22Rv1 (cell line): ENCODE measurements at regions not wholly inside any gene's neighbourhood (a gene's known extent, or its start where the extent isn't known, plus 50 kb on each side); places are given as distances from the start of the nearest gene placed in this dataset.

ENCODE experiments used
- H3K27ac ChIP-seq: fragments of 450-650 bp; 2 replicates; pipeline ENCODE4 v1.5.1; 2017
- ZFX ChIP-seq: fragments of 450-650 bp; IDR thresholded peaks from 2 replicates; pipeline ENCODE4 v1.6.1; 2017; ENCODE audit warnings: antibody characterized with exemption, borderline replicate concordance
- TF ChIP-seq, protein P1 (sequence below): fragments of 450-650 bp; IDR thresholded peaks from 2 replicates; pipeline ENCODE4 v1.5.1; 2017; ENCODE audit warnings: mild to moderate bottlenecking

GRCh38 chr13:72093262-72093661 is 226.3 kb upstream of the DACH1 start:
- no peak for TF ChIP-seq ZFX
- TF ChIP-seq, protein P1, sequence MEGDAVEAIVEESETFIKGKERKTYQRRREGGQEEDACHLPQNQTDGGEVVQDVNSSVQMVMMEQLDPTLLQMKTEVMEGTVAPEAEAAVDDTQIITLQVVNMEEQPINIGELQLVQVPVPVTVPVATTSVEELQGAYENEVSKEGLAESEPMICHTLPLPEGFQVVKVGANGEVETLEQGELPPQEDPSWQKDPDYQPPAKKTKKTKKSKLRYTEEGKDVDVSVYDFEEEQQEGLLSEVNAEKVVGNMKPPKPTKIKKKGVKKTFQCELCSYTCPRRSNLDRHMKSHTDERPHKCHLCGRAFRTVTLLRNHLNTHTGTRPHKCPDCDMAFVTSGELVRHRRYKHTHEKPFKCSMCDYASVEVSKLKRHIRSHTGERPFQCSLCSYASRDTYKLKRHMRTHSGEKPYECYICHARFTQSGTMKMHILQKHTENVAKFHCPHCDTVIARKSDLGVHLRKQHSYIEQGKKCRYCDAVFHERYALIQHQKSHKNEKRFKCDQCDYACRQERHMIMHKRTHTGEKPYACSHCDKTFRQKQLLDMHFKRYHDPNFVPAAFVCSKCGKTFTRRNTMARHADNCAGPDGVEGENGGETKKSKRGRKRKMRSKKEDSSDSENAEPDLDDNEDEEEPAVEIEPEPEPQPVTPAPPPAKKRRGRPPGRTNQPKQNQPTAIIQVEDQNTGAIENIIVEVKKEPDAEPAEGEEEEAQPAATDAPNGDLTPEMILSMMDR = no peak
- H3K27ac ChIP-seq = no peak overlapping the region

- no peak overlapping the region for H3K27ac ChIP-seq
- no peak for TF ChIP-seq ZFX
- TF ChIP-seq, protein P1 = no peak
Measured at GRCh38 chr13:72074663-72075062, 207.7 kb upstream of the DACH1 start.

- no peak for TF ChIP-seq ZFX
- TF ChIP-seq, protein P1 = no peak
- H3K27ac ChIP-seq = no peak overlapping the region
Measured at GRCh38 chr13:72072261-72072660, 205.3 kb upstream of the DACH1 start.

DNA sequence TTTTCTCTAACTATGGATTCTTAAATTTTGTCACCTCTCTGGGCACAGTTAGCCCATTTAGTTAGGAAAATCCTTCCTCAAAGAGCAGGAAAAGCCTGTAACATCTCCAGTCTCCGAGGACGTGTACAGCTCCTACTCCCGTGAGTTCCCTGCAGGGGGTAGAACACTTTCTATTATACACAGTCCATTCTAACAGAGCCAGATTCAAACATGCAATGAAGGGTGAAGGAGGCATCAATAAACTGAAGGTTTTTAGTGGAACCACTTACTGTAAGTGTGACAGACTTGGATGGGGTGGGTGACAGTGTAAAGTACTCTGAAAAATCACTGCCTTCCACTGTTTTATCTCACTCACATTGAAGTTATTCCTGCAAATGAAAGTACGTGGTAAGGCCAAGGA is 204.7 kb upstream of the DACH1 start:
- TF ChIP-seq, protein P1 = no peak
- no peak for TF ChIP-seq ZFX
- H3K27ac ChIP-seq = no peak overlapping the region

- H3K27ac ChIP-seq = no peak overlapping the region
- TF ChIP-seq, protein P1 = no peak
- TF ChIP-seq ZFX = no peak
Measured at GRCh38 chr13:72062566-72062965, 195.6 kb upstream of the DACH1 start.

DNA sequence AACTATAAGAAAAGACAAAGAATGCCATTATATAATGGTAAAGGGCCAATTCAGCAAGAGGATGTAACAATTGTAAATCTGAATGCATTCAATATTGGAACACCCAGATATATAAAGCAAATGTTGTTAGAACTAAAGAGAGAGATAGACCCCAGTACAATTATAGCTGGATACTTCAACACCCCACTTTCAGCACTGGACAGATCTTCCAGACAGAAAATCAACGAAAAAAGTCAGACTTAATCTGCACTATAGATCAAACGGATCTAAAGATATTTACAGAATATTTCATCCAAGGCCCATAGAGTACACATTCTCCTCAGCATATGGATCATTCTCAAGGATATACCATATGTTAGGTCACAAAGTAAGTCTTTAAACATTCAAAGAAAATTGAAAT is 194.6 kb upstream of the DACH1 start:
- TF ChIP-seq, protein P1 = no peak
- no peak for TF ChIP-seq ZFX
- H3K27ac ChIP-seq = no peak overlapping the region

- H3K27ac ChIP-seq = no peak overlapping the region
- TF ChIP-seq ZFX = no peak
- TF ChIP-seq, protein P1 = no peak
Measured at GRCh38 chr13:72050251-72050650, 183.2 kb upstream of the DACH1 start.
